Chondrocyte (in vitro differentiated cells): ENCODE measurements at regions not wholly inside any gene's neighbourhood (a gene's known extent, or its start where the extent isn't known, plus 50 kb on each side); places are given as distances from the start of the nearest gene placed in this dataset.

Experiments
- DNase-seq: peaks from one replicate; pipeline ENCODE4 v3.0.0; 2021; ENCODE audit warnings: mixed read lengths, low spot score
- H3K27ac Mint-ChIP-seq: one replicate; pipeline ENCODE4 v1.8.0; 2021; ENCODE audit warnings: mild to moderate bottlenecking, moderate library complexity, mixed read lengths; ENCODE audit not compliant: unreplicated experiment
- H3K27me3 Mint-ChIP-seq: 2 replicates; pipeline ENCODE4 v1.8.0; 2021; ENCODE audit warnings: low read depth, mixed read lengths
- H3K36me3 Mint-ChIP-seq: 2 replicates; pipeline ENCODE4 v1.8.0; 2021; ENCODE audit warnings: low read depth, mixed read lengths
- H3K4me1 Mint-ChIP-seq: 2 replicates; pipeline ENCODE4 v1.8.0; 2021; ENCODE audit warnings: low read depth, mild to moderate bottlenecking, mixed read lengths
- H3K4me3 Mint-ChIP-seq: one replicate; pipeline ENCODE4 v1.8.0; 2021; ENCODE audit warnings: mild to moderate bottlenecking, moderate library complexity, mixed read lengths; ENCODE audit not compliant: unreplicated experiment
- H3K9me3 Mint-ChIP-seq: 2 replicates; pipeline ENCODE4 v1.8.0; 2021; ENCODE audit warnings: low read depth, mixed read lengths
- CTCF ChIP-seq: fragments of 200-600 bp; sonication (generic); IDR thresholded peaks from 2 replicates; pipeline ENCODE4 v1.5.0; 2021; ENCODE audit warnings: antibody characterized with exemption, mild to moderate bottlenecking, moderate library complexity

DNA sequence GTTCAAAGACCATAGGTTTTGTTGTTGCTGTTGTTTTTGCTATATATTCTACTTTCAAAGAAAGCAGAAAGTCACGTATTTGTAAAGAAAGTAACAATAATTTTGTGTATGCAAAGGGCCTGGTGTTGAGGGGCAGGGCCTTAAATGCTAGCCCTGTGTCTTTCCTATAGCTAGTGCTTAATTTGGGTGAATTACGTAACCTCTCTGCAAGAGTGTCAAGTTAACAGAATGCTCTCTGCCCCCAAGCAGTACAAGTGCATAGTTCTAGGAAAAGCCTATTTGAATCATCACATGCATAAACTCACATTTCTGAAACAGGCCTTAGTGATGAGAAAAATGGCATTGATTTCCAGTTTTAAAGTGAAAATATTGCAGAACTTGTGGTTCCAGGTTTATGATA is 663.6 kb downstream of the STIM2 start:
- Mint-ChIP-seq H3K4me1 (no peaks in the 10 kb centered on the region), H3K9me3 (no peaks in the 10 kb centered on the region), H3K4me3 (no peak overlapping the region), H3K27ac (no peak overlapping the region), H3K36me3 (no peaks in the 10 kb centered on the region), H3K27me3 (no peaks in the 10 kb centered on the region)
- no peak for TF ChIP-seq CTCF
- no peak for DNase-seq

DNA sequence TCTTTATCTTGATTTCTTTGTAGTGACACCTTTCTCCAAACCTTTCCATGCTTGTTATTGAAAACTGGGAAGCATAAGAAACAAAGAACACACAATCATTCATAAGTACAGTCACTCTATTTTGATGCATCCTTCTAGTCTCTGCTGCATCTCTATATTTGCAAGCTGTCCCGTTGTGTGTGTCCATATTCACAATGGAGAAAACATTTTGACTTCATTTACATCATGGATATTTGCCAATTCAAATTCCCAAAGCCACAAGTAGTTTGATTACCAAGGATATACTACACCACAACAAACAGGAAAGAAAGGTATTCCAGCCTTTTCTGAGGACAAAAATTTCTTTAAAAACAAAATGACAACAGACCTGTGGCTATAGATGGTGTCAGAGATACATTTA is 673.8 kb downstream of the STIM2 start:
- H3K4me3 Mint-ChIP-seq, result no peak overlapping the region
- H3K27me3 Mint-ChIP-seq, result peaks cover 5% of the 10 kb centered on the region
- no peak for DNase-seq
- no peaks in the 10 kb centered on the region for H3K9me3 Mint-ChIP-seq
- no peak overlapping the region for H3K27ac Mint-ChIP-seq
- TF ChIP-seq CTCF, result no peak
- H3K4me1 Mint-ChIP-seq, result no peaks in the 10 kb centered on the region
- no peaks in the 10 kb centered on the region for H3K36me3 Mint-ChIP-seq

DNA sequence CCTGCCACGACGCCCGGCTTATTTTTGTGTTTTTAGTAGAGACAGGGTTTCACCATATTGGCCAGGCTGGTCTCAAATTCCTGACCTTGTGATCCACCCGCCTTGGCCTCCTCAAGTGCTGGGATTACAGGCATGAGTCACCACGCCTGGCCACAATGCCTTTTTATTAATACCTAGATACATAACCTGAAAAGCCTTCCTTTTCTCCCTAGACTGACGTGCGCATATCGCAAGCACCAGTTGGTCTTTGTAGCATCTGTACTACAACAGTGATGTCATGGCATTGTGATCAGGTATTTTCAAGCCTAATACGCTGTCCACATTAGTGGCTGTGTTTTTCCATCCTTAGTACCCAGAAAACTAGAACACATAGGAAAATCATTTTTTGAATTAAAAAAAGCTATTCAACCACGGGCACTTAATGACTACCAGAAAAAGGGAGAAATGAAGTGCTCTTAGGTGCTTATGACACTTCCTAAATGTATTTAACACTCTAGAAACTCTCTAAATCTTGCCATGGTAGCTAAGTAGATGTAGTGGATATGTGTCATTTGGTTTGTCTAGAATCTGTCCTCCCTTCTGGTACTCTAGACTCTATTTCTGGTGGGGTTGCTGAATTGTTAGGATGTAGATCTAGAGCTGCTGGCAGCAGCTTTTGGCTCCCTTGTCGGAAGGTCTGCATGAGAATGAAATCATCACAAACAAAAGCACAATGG is 707.8 kb downstream of the STIM2 start:
- H3K4me1 Mint-ChIP-seq, result no peaks in the 10 kb centered on the region

DNA sequence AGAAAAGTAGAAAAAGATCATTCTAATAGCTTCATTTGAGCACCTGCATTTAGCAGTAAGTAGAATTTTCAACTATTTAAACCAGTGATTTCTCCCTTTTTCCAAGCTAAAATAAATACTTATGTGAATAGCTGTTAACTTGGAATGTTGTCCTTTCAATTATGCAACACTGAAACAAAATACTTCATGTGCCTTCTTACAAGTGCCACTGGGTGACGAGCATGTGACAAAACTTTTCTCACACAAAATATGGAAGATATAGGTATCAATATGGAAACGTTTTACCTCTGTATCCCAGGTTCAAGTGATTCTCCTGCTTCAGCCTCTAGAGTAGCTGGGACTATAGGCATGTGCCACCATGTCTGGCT is 708.3 kb downstream of the STIM2 start:
- Mint-ChIP-seq H3K27me3 (peaks cover 2% of the 10 kb centered on the region), H3K9me3 (no peaks in the 10 kb centered on the region), H3K4me1 (no peaks in the 10 kb centered on the region), H3K27ac (no peak overlapping the region), H3K36me3 (no peaks in the 10 kb centered on the region), H3K4me3 (no peak overlapping the region)
- no peak for TF ChIP-seq CTCF
- no peak for DNase-seq

More for the DNA sequence above, 707.8 kb downstream of the STIM2 start:
- H3K9me3 Mint-ChIP-seq, result no peaks in the 10 kb centered on the region
- no peak for DNase-seq
- no peak overlapping the region for H3K4me3 Mint-ChIP-seq
- no peaks in the 10 kb centered on the region for H3K36me3 Mint-ChIP-seq
- peaks cover 2% of the 10 kb centered on the region for H3K27me3 Mint-ChIP-seq
- no peak for TF ChIP-seq CTCF
- H3K27ac Mint-ChIP-seq, result no peak overlapping the region

DNA sequence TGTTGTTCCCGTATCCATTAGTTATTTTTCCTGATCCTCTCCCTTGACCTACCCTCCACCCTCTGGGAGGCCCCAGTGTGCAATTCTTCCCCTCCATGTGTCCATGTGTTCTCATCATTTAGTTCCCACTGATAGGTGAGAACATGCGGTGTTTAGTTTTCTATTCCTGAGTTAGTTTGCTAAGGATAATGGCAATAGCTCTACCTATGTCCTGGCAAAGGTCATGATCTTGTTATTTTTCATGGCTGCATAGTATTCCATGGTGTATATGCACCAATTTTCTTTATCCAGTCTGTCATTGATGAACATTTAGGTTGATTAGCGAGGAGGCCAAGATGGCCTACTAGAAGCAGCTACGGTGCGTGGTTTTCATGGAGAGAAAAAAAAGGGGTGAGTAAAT is 714.1 kb downstream of the STIM2 start:
- no peak for TF ChIP-seq CTCF
- no peak overlapping the region for H3K4me3 Mint-ChIP-seq
- no peak for DNase-seq
- no peaks in the 10 kb centered on the region for H3K4me1 Mint-ChIP-seq
- H3K36me3 Mint-ChIP-seq, result no peaks in the 10 kb centered on the region
- peaks cover 2% of the 10 kb centered on the region for H3K27me3 Mint-ChIP-seq
- no peak overlapping the region for H3K27ac Mint-ChIP-seq
- H3K9me3 Mint-ChIP-seq, result peaks cover 4% of the 10 kb centered on the region
